Progenitor cell of endocrine pancreas (in vitro differentiated cells): ENCODE measurements at regions not wholly inside any gene's neighbourhood (a gene's known extent, or its start where the extent isn't known, plus 50 kb on each side); places are given as distances from the start of the nearest gene placed in this dataset.

Experiments used
- DNase-seq: peaks from one replicate; pipeline ENCODE4 v3.0.0; 2021; ENCODE audit warnings: low spot score; ENCODE audit not compliant: unreplicated experiment
- H3K27ac Mint-ChIP-seq: 2 replicates; pipeline ENCODE4 v1.8.0; 2021; ENCODE audit warnings: mild to moderate bottlenecking, moderate library complexity, mixed read lengths
- H3K27me3 Mint-ChIP-seq: 2 replicates; pipeline ENCODE4 v1.8.0; 2021; ENCODE audit warnings: mixed read lengths
- H3K36me3 Mint-ChIP-seq: 2 replicates; pipeline ENCODE4 v1.8.0; 2022; ENCODE audit warnings: mixed read lengths; ENCODE audit not compliant: insufficient read depth
- H3K4me1 Mint-ChIP-seq: 2 replicates; pipeline ENCODE4 v1.8.0; 2021; ENCODE audit warnings: low read depth, mixed read lengths
- H3K4me3 Mint-ChIP-seq: 2 replicates; pipeline ENCODE4 v1.8.0; 2021; ENCODE audit warnings: low read depth, mild to moderate bottlenecking, moderate library complexity, mixed read lengths
- H3K9me3 Mint-ChIP-seq: 2 replicates; pipeline ENCODE4 v1.8.0; 2021; ENCODE audit warnings: low read depth, mixed read lengths
- TF ChIP-seq, protein P1 (sequence below): fragments of 200-600 bp; sonication (generic); IDR thresholded peaks from one replicate; pipeline ENCODE4 v1.5.0; 2021; ENCODE audit warnings: antibody characterized with exemption, mild to moderate bottlenecking; ENCODE audit not compliant: unreplicated experiment

DNA sequence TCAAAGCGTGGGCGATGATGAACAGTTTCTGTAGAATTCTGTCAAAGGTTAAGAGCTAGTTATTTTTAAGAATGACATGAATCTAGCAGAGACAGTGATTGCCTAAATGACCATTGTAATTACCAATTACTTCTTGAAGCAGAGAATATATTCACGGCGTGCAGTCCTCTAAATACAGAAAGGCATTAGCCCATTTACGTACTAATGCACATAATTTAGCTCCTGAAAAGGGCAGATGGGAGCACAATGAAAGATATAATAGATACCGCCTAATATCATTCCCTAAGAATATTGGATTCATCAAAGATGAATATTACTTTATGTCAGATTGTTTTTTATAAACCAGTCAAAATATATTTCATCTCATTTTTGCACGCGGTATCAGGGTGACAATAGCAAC, 212.4 kb downstream of the URI1 start:
- H3K4me3 Mint-ChIP-seq: no peak overlapping the region
- H3K36me3 Mint-ChIP-seq: no peaks in the 10 kb centered on the region
- H3K27ac Mint-ChIP-seq: no peak overlapping the region
- H3K9me3 Mint-ChIP-seq: no peaks in the 10 kb centered on the region
- peaks cover 8% of the 10 kb centered on the region for H3K27me3 Mint-ChIP-seq
- TF ChIP-seq, protein P1, sequence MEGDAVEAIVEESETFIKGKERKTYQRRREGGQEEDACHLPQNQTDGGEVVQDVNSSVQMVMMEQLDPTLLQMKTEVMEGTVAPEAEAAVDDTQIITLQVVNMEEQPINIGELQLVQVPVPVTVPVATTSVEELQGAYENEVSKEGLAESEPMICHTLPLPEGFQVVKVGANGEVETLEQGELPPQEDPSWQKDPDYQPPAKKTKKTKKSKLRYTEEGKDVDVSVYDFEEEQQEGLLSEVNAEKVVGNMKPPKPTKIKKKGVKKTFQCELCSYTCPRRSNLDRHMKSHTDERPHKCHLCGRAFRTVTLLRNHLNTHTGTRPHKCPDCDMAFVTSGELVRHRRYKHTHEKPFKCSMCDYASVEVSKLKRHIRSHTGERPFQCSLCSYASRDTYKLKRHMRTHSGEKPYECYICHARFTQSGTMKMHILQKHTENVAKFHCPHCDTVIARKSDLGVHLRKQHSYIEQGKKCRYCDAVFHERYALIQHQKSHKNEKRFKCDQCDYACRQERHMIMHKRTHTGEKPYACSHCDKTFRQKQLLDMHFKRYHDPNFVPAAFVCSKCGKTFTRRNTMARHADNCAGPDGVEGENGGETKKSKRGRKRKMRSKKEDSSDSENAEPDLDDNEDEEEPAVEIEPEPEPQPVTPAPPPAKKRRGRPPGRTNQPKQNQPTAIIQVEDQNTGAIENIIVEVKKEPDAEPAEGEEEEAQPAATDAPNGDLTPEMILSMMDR: no peak
- no peaks in the 10 kb centered on the region for H3K4me1 Mint-ChIP-seq
- no peak for DNase-seq

DNA sequence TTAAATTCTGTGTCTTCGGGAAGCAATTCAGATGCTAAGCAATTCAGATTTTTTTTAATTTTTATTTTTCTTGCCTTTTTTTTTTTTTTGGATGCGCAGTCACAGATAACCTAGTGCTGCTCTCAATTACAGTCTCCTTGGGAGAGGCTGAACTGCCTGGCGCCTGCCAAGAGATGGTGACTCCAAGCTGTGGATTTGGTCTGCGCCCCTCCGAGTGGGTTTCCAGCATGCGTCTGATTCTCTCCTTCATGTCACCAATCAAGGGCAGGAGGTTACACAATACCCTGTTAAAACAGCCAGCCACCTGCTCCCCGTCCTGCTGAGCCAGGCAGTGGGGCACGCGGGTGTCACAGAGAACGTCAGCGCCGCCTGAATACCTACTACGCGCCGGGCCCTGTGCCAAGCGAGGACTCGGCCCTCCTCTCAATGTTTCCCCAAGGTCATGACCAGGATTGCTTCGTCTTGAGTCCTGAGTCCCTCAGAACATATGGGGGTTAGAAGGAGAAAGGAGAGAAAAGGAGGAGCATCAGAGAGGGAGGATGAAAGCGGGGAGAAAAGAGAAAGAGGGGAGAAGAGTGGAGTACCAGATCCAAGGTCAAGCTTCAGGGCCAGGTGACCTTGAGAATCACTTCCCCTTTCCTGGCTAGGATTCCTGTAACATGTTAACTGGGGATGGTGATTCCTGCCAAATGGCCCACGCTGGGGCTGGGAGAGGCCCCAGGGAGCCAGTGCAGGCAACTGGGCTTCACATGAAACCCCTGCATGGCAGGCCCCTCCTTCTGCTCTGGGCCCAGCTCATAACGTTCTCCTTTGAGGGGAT, 213.6 kb downstream of the URI1 start:
- DNase-seq: no peak
- TF ChIP-seq, protein P1: no peak
- H3K27me3 Mint-ChIP-seq: peaks cover 14% of the 10 kb centered on the region
- H3K9me3 Mint-ChIP-seq: no peaks in the 10 kb centered on the region
- no peak overlapping the region for H3K27ac Mint-ChIP-seq
- no peaks in the 10 kb centered on the region for H3K36me3 Mint-ChIP-seq
- H3K4me1 Mint-ChIP-seq: no peaks in the 10 kb centered on the region
- H3K4me3 Mint-ChIP-seq: no peak overlapping the region

DNA sequence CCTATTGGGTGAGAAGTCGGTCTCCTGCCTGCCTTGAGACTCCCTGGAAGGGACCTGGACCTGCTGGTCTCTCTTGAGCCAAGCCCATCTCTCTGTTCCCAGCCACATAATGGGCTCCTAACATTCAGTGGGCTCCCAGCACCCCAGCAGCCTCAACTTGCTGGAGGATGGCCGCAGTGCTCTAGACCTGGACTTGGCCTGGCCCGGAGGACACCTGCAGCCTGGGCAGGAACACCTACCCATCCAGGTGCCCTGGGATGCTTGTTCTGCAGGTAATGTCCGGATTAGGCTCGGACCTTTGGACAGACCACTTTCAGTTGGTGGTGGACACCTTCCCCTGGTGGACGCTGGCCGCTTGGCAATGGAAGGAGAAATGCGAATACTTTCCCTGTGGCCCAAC, 214.6 kb downstream of the URI1 start:
- TF ChIP-seq, protein P1: no peak
- Mint-ChIP-seq H3K4me1 (no peaks in the 10 kb centered on the region), H3K36me3 (no peaks in the 10 kb centered on the region), H3K4me3 (no peak overlapping the region), H3K27me3 (peaks cover 16% of the 10 kb centered on the region), H3K9me3 (no peaks in the 10 kb centered on the region), H3K27ac (no peak overlapping the region)
- DNase-seq: no peak

DNA sequence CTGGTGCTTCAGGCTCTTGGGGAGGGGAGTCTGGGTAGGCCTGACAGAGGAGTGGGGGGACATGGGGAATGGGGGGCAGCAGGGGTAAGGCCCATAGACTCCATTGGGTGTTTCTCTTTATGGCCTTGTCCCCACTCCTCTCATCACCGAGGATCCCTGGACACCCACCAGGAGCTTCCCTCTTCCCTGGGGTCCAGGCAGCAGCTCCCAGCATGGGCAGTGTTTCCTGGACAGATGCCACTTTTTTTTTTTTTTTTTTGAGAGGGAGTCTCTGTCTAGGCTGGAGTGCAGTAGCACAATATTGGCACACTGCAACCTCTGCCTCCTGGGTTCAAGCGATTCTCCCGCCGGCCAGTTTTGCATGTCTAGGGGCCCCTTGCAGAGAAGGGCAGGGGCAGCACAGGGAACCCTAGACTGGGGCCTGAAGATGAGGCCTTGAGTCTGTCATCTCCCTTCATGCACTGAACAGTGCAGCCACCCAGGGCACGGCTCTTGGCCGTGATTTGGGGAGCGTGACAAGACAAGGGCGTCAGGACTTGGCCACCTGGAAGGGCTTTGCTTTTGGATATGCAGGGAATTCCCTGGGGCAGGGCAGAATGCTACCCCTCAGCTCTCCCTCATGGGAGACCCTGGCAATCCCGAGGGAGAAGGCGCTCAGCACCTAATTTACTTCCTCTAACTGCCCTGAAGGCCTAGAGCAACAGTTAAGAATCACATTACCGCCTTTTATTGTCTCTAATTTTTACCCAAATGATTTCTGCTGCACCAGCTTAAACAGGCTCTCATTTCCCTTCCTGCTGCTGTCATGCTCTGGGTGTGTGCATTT, 213.9 kb upstream of the ZNF536 start:
- Mint-ChIP-seq H3K27me3 (peaks cover 23% of the 10 kb centered on the region), H3K4me3 (no peak overlapping the region), H3K9me3 (no peaks in the 10 kb centered on the region), H3K4me1 (no peaks in the 10 kb centered on the region), H3K27ac (no peak overlapping the region), H3K36me3 (no peaks in the 10 kb centered on the region)
- TF ChIP-seq, protein P1: no peak
- DNase-seq: no peak

DNA sequence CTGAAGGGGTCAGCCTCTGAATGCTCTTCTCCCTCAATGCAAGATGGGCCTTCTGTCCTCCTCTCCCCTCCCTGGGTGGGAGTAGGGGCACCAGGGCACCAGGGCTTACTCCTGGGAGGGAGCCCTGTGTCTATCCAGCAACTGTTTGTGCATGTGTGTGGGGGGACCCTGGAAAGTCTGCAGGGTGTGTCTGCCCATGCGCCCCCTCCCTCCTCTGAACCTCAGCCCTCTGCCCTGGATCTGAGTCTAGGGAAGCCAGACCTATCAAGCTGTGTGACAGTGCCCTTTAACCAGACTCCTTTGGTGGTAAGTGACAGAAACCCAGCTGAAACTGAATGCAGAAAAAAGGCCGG, 213.3 kb upstream of the ZNF536 start:
- no peaks in the 10 kb centered on the region for H3K36me3 Mint-ChIP-seq
- H3K4me1 Mint-ChIP-seq: no peaks in the 10 kb centered on the region
- H3K27ac Mint-ChIP-seq: no peak overlapping the region
- no peaks in the 10 kb centered on the region for H3K9me3 Mint-ChIP-seq
- H3K27me3 Mint-ChIP-seq: peaks cover 23% of the 10 kb centered on the region
- no peak for DNase-seq
- no peak overlapping the region for H3K4me3 Mint-ChIP-seq
- TF ChIP-seq, protein P1: no peak
